ENCODE measurements at regions not wholly inside any gene's neighbourhood (a gene's known extent, or its start where the extent isn't known, plus 50 kb on each side); places are given as distances from the start of the nearest gene placed in this dataset.
"Not testable (repeated sequence)": the region's sequence is repeated elsewhere in the genome, so short reads cannot be mapped to it uniquely, and the experiment has no call there.

- no peak for DNase-seq (ENCODE audit: low read depth, low spot score)
Measured at GRCh38 chr16:80258407-80258806, 282.4 kb upstream of the DYNLRB2 start.

GRCh38 chr16:80254970-80255369, 285.8 kb upstream of the DYNLRB2 start:
- DNase-seq (ENCODE audit: low read depth, low spot score), result no peak

- DNase-seq (ENCODE audit: low read depth, low spot score), result no peak
Measured at GRCh38 chr16:80253741-80254140, 287.1 kb upstream of the DYNLRB2 start.

GRCh38 chr16:80250381-80250780, 290.4 kb upstream of the DYNLRB2 start:
- DNase-seq (ENCODE audit: low read depth, low spot score), result no peak

- not testable (repeated sequence) for DNase-seq (ENCODE audit: low read depth, low spot score)
Measured at GRCh38 chr16:80243303-80243702, 297.5 kb upstream of the DYNLRB2 start.

- DNase-seq (ENCODE audit: low read depth, low spot score), result not testable (repeated sequence)
Measured at GRCh38 chr16:80242279-80242678, 298.5 kb upstream of the DYNLRB2 start.

GRCh38 chr16:80233097-80233835, 307.5 kb upstream of the DYNLRB2 start:
- DNase-seq (ENCODE audit: low read depth, low spot score), result no peak

- DNase-seq (ENCODE audit: low read depth, low spot score), result no peak
Measured at GRCh38 chr16:80231888-80232287, 308.9 kb upstream of the DYNLRB2 start.

GRCh38 chr16:80231121-80231520, 309.7 kb upstream of the DYNLRB2 start:
- DNase-seq (ENCODE audit: low read depth, low spot score), result no peak

- no peak for DNase-seq (ENCODE audit: low read depth, low spot score)
Measured at GRCh38 chr16:80230328-80231120, 310.3 kb upstream of the DYNLRB2 start.

- DNase-seq (ENCODE audit: low read depth, low spot score), result no peak
Measured at GRCh38 chr16:80226499-80226898, 314.3 kb upstream of the DYNLRB2 start.

- no peak for DNase-seq (ENCODE audit: low read depth, low spot score)
Measured at GRCh38 chr16:80210787-80211186, 330.0 kb upstream of the DYNLRB2 start.

- no peak for DNase-seq (ENCODE audit: low read depth, low spot score)
Measured at GRCh38 chr16:80208743-80209142, 332.1 kb upstream of the DYNLRB2 start.

- DNase-seq (ENCODE audit: low read depth, low spot score), result no peak
Measured at GRCh38 chr16:80208015-80208414, 332.8 kb upstream of the DYNLRB2 start.

- no peak for DNase-seq (ENCODE audit: low read depth, low spot score)
Measured at GRCh38 chr16:80203821-80204220, 337.0 kb upstream of the DYNLRB2 start.

- no peak for DNase-seq (ENCODE audit: low read depth, low spot score)
Measured at GRCh38 chr16:80202831-80203413, 337.9 kb upstream of the DYNLRB2 start.

GRCh38 chr16:80200079-80200478, 340.7 kb upstream of the DYNLRB2 start:
- no peak for DNase-seq (ENCODE audit: low read depth, low spot score)

GRCh38 chr16:80199614-80200013, 341.2 kb upstream of the DYNLRB2 start:
- DNase-seq (ENCODE audit: low read depth, low spot score), result no peak

- DNase-seq (ENCODE audit: low read depth, low spot score), result no peak
Measured at GRCh38 chr16:80198311-80199299, 342.2 kb upstream of the DYNLRB2 start.

GRCh38 chr16:80197741-80198201, 343.0 kb upstream of the DYNLRB2 start:
- DNase-seq (ENCODE audit: low read depth, low spot score), result no peak

- DNase-seq (ENCODE audit: low read depth, low spot score), result no peak
Measured at GRCh38 chr16:80191928-80192327, 348.9 kb upstream of the DYNLRB2 start.

Measured in activated naive CD8-positive, alpha-beta T cell treated with anti-CD3 and anti-CD28 coated beads, Interleukin-2, amount 50 U/mL, for 16 hours (primary cell).